Sigmoid colon (tissue), 4 donors: ENCODE measurements at regions not wholly inside any gene's neighbourhood (a gene's known extent, or its start where the extent isn't known, plus 50 kb on each side); places are given as distances from the start of the nearest gene placed in this dataset.

Experiments
- CTCF ChIP-seq, 4 experiments: fragments of 450-650 bp in 3 of 4; fragments of 200-600 bp in 1 of 4; IDR thresholded peaks; one replicate each; pipeline ENCODE4 v1.5.1; 2016 to 2019; ENCODE audit warnings: antibody characterized with exemption in 4 of 4, mild to moderate bottlenecking in 3 of 4, moderate library complexity in 2 of 4
- EP300 ChIP-seq, 4 donors: sonication (generic); formaldehyde crosslinking; IDR thresholded peaks; one replicate each; pipeline ENCODE4 v1.6.1; 2017; ENCODE audit warnings: antibody characterized with exemption in 4 of 4
- POLR2A ChIP-seq, 2 donors: fragments of 450-650 bp; IDR thresholded peaks; one replicate each; pipeline ENCODE4 v1.6.1; 2016; ENCODE audit warnings: antibody characterized with exemption in 2 of 2, mild to moderate bottlenecking in 2 of 2, moderate library complexity in 2 of 2
- POLR2AphosphoS5 ChIP-seq, 4 donors: sonication (generic); formaldehyde crosslinking; IDR thresholded peaks; one replicate each; pipeline ENCODE4 v1.6.1; 2017; ENCODE audit warnings: antibody characterized with exemption in 4 of 4

GRCh38 chr7:110326966-110327365 lies 764.0 kb upstream of the LRRN3 start:
- no peak for TF ChIP-seq CTCF (IDR thresholded peaks at IDR 0.05)
- TF ChIP-seq POLR2A (IDR thresholded peaks at IDR 0.05) = no peak
- no peak for TF ChIP-seq EP300 (IDR thresholded peaks at IDR 0.05)
- TF ChIP-seq POLR2AphosphoS5 (IDR thresholded peaks at IDR 0.05) = no peak
